GM21717 (cell line): ENCODE measurements at regions not wholly inside any gene's neighbourhood (a gene's known extent, or its start where the extent isn't known, plus 50 kb on each side); places are given as distances from the start of the nearest gene placed in this dataset.

ENCODE experiments used
- ATAC-seq: cut with Tn5 transposase; IDR thresholded peaks from one replicate; pipeline ENCODE4 v1.9.1; 2021; ENCODE audit warnings: mild to moderate bottlenecking, moderate library complexity; ENCODE audit not compliant: unreplicated experiment

GRCh38 chr6:133688705-133689492, 200.0 kb upstream of the TCF21 start:
- ATAC-seq: no peak

GRCh38 chr6:133689863-133690262, 199.1 kb upstream of the TCF21 start:
- no peak for ATAC-seq

- ATAC-seq: no peak
These were observed 195.3 kb upstream of the TCF21 start for GRCh38 chr6:133693565-133693964.

GRCh38 chr6:133697185-133697584, 191.7 kb upstream of the TCF21 start:
- no peak for ATAC-seq

- ATAC-seq: no peak
These were observed 191.2 kb upstream of the TCF21 start for GRCh38 chr6:133697666-133698065.

- no peak for ATAC-seq
These were observed 190.6 kb upstream of the TCF21 start for GRCh38 chr6:133698272-133698671.

GRCh38 chr6:133699741-133700385, 189.1 kb upstream of the TCF21 start:
- no peak for ATAC-seq

GRCh38 chr6:133701633-133702331, 187.1 kb upstream of the TCF21 start:
- no peak for ATAC-seq

- no peak for ATAC-seq
These were observed 184.5 kb upstream of the TCF21 start for GRCh38 chr6:133704371-133704770.

GRCh38 chr6:133705066-133705465, 183.8 kb upstream of the TCF21 start:
- no peak for ATAC-seq

GRCh38 chr6:133705731-133706130, 183.2 kb upstream of the TCF21 start:
- no peak for ATAC-seq

- ATAC-seq: no peak
These were observed 181.5 kb upstream of the TCF21 start for GRCh38 chr6:133707456-133707855.

GRCh38 chr6:133710826-133711225, 178.1 kb upstream of the TCF21 start:
- no peak for ATAC-seq

- ATAC-seq: no peak
These were observed 173.6 kb upstream of the TCF21 start for GRCh38 chr6:133715270-133715669.

- no peak for ATAC-seq
These were observed 164.2 kb upstream of the TCF21 start for GRCh38 chr6:133724726-133725125.

- ATAC-seq: no peak
These were observed 162.7 kb upstream of the TCF21 start for GRCh38 chr6:133726188-133726587.

- ATAC-seq: no peak
These were observed 158.0 kb upstream of the TCF21 start for GRCh38 chr6:133730881-133731280.

- no peak for ATAC-seq
These were observed 148.7 kb upstream of the TCF21 start for GRCh38 chr6:133740218-133740617.

- ATAC-seq: no peak
These were observed 148.1 kb upstream of the TCF21 start for GRCh38 chr6:133740816-133741215.

- ATAC-seq: no peak
These were observed 147.5 kb upstream of the TCF21 start for GRCh38 chr6:133741375-133741861.

GRCh38 chr6:133743621-133744020, 145.3 kb upstream of the TCF21 start:
- no peak for ATAC-seq

GRCh38 chr6:133746417-133746770, 142.5 kb upstream of the TCF21 start:
- ATAC-seq: no peak
